ENCODE measurements at regions not wholly inside any gene's neighbourhood (a gene's known extent, or its start where the extent isn't known, plus 50 kb on each side); places are given as distances from the start of the nearest gene placed in this dataset.

DNA sequence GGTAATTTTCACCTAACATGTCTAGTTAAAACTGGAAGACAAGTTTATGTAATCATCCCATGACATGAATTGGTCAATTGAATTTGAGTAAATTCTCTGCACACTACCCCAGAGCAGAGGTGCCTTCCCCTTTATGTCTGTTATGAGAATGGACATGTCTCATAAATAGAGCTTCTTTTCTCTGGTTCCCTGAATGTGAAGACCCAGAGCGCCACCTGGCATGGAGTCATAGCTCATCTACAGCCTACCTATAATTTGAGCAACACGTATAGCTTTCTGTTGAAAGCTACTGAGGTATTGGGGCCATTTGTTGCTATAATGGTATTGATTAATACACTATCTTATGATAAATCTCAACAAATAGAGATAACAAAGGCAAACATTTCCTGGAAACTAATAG is 626.5 kb upstream of the GALNTL6 start:
- TF ChIP-seq, protein P1, sequence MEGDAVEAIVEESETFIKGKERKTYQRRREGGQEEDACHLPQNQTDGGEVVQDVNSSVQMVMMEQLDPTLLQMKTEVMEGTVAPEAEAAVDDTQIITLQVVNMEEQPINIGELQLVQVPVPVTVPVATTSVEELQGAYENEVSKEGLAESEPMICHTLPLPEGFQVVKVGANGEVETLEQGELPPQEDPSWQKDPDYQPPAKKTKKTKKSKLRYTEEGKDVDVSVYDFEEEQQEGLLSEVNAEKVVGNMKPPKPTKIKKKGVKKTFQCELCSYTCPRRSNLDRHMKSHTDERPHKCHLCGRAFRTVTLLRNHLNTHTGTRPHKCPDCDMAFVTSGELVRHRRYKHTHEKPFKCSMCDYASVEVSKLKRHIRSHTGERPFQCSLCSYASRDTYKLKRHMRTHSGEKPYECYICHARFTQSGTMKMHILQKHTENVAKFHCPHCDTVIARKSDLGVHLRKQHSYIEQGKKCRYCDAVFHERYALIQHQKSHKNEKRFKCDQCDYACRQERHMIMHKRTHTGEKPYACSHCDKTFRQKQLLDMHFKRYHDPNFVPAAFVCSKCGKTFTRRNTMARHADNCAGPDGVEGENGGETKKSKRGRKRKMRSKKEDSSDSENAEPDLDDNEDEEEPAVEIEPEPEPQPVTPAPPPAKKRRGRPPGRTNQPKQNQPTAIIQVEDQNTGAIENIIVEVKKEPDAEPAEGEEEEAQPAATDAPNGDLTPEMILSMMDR (IDR thresholded peaks at IDR 0.05; ENCODE audit: control insufficient read depth, extremely low read depth, insufficient read depth), result peak; percentile 12; the same call in 1 of the 2 replicates
- DNase-seq (ENCODE audit: low read depth), result no peak
- no peak overlapping the region for H3K4me3 ChIP-seq (ENCODE audit: low read depth, low read length)

DNA sequence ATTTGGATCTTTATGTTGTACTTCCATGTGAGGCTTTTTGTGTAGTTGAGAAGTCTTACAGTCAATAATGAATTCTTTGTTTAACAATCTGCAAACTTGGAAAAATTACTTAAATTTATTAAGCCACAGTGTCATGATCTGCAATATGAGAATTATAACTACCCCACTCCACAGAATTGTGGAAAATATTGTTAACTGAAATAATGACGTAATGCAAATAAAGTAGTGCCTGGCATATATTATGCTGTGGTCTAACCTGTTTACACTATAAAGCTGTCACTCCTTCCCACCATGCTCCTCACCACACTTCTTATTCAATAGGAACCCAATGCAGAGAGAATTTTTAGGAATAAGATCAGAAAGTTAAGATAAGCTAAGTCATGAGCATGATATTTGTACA is 632.1 kb upstream of the GALNTL6 start:
- TF ChIP-seq, protein P1 (IDR thresholded peaks at IDR 0.05; ENCODE audit: control insufficient read depth, extremely low read depth, insufficient read depth), result no peak
- H3K4me3 ChIP-seq (ENCODE audit: low read depth, low read length), result no peak overlapping the region
- DNase-seq (ENCODE audit: low read depth), result no peak

- no peak for DNase-seq (ENCODE audit: low read depth)
- no peak overlapping the region for H3K4me3 ChIP-seq (ENCODE audit: low read depth, low read length)
- TF ChIP-seq, protein P1 (IDR thresholded peaks at IDR 0.05; ENCODE audit: control insufficient read depth, extremely low read depth, insufficient read depth), result no peak
Measured at GRCh38 chr4:171170671-171171070, 642.5 kb upstream of the GALNTL6 start.

- no peak overlapping the region for H3K4me3 ChIP-seq (ENCODE audit: low read depth, low read length)
- TF ChIP-seq, protein P1 (IDR thresholded peaks at IDR 0.05; ENCODE audit: control insufficient read depth, extremely low read depth, insufficient read depth), result no peak
- DNase-seq (ENCODE audit: low read depth), result no peak
Measured at GRCh38 chr4:171169396-171169795, 643.8 kb upstream of the GALNTL6 start.

DNA sequence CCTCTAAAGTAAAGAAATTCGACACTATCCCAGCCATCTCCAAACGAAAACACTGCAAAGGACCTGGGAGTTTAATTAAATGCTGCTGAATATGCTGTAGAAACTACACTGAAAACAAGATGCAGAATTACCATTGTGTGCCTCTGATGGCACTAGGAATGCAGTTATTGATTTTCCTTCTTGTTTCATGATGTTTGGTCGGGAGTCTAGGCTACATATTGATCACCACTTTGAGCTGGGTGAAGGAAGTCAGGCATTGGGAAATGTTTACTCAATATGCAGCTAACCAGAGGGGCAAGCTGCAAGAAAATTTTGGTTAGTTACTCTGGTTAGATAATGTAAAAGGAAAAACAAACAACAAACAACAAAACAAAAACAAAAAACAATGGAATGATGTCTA is 650.7 kb upstream of the GALNTL6 start:
- H3K4me3 ChIP-seq (ENCODE audit: low read depth, low read length), result no peak overlapping the region
- no peak for DNase-seq (ENCODE audit: low read depth)
- TF ChIP-seq, protein P1 (IDR thresholded peaks at IDR 0.05; ENCODE audit: control insufficient read depth, extremely low read depth, insufficient read depth), result no peak

DNA sequence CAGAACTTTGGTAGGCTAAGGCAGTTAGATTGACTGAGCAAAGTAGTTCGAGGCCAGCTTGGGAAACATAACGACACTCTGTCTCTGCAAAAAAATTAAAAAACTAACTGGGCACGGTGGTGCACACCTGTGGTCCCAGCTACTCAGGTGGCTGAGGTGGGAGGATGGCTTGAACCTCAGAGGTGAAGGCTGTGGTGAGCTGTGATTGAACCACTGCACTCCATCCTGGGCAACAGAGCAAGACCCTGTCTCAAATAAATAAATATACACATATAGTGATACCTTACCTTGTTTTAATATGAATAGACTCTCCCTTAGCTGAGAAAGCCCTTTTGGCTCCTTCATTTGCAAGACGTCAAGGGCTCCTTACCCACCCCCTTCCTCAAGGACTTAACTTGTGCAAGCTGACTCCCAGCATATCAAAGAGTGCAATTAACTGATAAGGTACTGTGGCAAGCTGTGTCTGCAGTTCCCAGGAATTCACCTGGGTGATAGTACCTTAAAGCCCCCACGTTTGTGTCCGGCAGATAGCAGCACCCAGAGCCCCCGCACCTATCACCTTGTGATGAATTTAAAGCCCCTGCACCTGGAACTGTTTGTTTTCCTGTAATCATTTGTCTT is 655.6 kb upstream of the GALNTL6 start:
- no peak overlapping the region for H3K4me3 ChIP-seq (ENCODE audit: low read depth, low read length)
- TF ChIP-seq, protein P1 (IDR thresholded peaks at IDR 0.05; ENCODE audit: control insufficient read depth, extremely low read depth, insufficient read depth), result no peak
- no peak for DNase-seq (ENCODE audit: low read depth)

- H3K4me3 ChIP-seq (ENCODE audit: low read depth, low read length), result no peak overlapping the region
- DNase-seq (ENCODE audit: low read depth), result no peak
- TF ChIP-seq, protein P1 (IDR thresholded peaks at IDR 0.05; ENCODE audit: control insufficient read depth, extremely low read depth, insufficient read depth), result no peak
Measured at GRCh38 chr4:171142639-171143038, 670.6 kb upstream of the GALNTL6 start.

Measured in LNCaP clone FGC (cell line).